ENCODE measurements at regions not wholly inside any gene's neighbourhood (a gene's known extent, or its start where the extent isn't known, plus 50 kb on each side); places are given as distances from the start of the nearest gene placed in this dataset.

DNA sequence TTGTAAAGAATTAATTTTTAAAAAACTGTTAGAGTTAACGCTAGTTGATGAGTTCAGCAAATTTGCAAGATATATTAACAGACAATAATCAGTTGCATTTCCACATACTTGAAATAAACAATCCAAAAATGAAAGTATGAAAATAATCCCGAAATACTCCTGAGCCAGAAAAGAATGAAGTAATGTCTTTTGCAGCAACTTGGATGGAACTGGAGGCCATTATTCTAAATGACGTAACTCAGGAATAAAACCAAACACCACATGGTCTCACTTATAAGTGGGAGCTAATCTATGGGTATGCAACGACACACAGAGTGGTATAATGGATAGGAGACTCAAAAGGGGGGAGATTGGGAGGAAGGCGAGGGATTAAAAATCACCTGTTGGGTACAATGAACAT lies 872.9 kb upstream of the GJE1 start:
- Histone ChIP-seq H3K4me3 (no peak overlapping the region), H3K4me1 (peaks cover 0 to 11% of the 10 kb centered on the region in 2 donors), H3K9me3 (peaks cover 0 to 13% of the 10 kb centered on the region in 2 donors), H3K27ac (no peak overlapping the region), H3K36me3 (no peaks in the 10 kb centered on the region), H3K27me3 (no peaks in the 10 kb centered on the region)
- no peak for DNase-seq (ENCODE audit: low spot score)
- TF ChIP-seq, protein P1, sequence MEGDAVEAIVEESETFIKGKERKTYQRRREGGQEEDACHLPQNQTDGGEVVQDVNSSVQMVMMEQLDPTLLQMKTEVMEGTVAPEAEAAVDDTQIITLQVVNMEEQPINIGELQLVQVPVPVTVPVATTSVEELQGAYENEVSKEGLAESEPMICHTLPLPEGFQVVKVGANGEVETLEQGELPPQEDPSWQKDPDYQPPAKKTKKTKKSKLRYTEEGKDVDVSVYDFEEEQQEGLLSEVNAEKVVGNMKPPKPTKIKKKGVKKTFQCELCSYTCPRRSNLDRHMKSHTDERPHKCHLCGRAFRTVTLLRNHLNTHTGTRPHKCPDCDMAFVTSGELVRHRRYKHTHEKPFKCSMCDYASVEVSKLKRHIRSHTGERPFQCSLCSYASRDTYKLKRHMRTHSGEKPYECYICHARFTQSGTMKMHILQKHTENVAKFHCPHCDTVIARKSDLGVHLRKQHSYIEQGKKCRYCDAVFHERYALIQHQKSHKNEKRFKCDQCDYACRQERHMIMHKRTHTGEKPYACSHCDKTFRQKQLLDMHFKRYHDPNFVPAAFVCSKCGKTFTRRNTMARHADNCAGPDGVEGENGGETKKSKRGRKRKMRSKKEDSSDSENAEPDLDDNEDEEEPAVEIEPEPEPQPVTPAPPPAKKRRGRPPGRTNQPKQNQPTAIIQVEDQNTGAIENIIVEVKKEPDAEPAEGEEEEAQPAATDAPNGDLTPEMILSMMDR (IDR thresholded peaks at IDR 0.05) = no peak

DNA sequence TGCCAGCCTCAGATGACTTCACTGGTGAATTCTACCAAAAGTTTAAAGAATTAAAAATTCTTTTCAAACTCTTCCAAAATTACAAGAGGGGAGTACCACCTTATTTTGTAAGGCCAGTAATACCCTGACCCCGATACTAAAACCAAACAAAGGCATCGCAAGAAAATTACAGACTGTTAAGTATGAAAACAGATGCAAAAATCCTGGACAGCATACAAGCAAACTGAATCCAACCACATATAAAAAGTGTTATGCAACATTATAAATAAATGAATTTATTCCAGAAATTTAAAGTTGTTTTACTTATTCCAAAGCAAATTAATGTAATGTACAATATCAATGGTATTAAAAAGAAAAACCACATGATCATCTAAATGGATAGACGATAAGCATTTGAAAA lies 873.6 kb upstream of the GJE1 start:
- no peaks in the 10 kb centered on the region for H3K27me3 ChIP-seq

DNA sequence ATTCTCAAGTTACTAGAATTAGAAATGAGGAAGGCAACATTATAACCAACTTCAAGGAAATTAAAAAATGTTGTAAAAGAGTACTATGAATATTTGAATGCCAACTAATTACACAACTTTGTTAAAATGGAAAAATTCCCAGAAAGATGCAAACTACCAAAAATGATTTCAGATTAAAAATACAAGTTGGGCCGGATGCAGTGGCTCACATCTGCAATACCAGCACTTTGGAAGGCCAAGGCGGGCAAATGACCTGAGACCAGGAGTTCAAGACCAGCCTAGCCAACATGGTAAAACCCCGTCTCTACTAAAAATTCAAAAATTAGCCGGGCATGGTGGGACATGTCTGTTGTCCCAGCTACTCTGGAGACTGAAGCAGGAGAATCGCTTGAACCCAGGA lies 874.2 kb upstream of the GJE1 start:
- DNase-seq (ENCODE audit: low spot score) = no peak
- H3K9me3 ChIP-seq = peaks cover 0 to 13% of the 10 kb centered on the region in 2 donors
- no peak overlapping the region for H3K27ac ChIP-seq
- H3K4me1 ChIP-seq = peaks cover 0 to 21% of the 10 kb centered on the region in 2 donors
- H3K4me3 ChIP-seq = no peak overlapping the region
- no peaks in the 10 kb centered on the region for H3K27me3 ChIP-seq
- H3K36me3 ChIP-seq = no peaks in the 10 kb centered on the region
- TF ChIP-seq, protein P1 (IDR thresholded peaks at IDR 0.05) = no peak

More for the DNA sequence above, 873.6 kb upstream of the GJE1 start:
- Histone ChIP-seq H3K27ac (no peak overlapping the region), H3K4me3 (no peak overlapping the region), H3K4me1 (peaks cover 0 to 15% of the 10 kb centered on the region in 2 donors), H3K36me3 (no peaks in the 10 kb centered on the region), H3K9me3 (peaks cover 0 to 13% of the 10 kb centered on the region in 2 donors)
- TF ChIP-seq, protein P1 (IDR thresholded peaks at IDR 0.05) = no peak
- no peak for DNase-seq (ENCODE audit: low spot score)

DNA sequence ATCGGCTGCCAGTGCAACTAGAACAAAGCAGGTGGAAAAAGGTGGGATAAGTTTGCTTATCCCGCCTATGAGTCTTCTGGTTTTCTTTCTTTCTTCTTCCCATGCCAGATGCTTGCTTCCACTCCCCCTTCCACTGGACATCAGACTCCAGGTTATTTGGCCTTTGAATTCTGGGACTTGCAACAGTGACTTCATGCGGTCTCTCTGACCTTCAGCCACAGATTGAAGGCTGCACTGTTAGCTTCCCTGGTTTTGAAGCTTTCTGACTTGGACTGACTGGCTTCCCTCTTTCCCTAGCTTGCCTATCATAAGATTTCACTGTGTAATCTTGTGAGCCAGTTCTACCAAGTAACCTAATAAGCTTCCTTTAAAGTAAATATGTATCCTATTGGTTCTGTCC lies 878.4 kb upstream of the GJE1 start:
- H3K4me1 ChIP-seq = peaks cover 0 to 19% of the 10 kb centered on the region in 2 donors
- no peaks in the 10 kb centered on the region for H3K27me3 ChIP-seq
- no peak overlapping the region for H3K4me3 ChIP-seq
- DNase-seq (ENCODE audit: low spot score) = no peak
- peaks cover 0 to 13% of the 10 kb centered on the region in 2 donors for H3K9me3 ChIP-seq
- H3K27ac ChIP-seq = no peak overlapping the region
- no peaks in the 10 kb centered on the region for H3K36me3 ChIP-seq
- TF ChIP-seq, protein P1 (IDR thresholded peaks at IDR 0.05) = no peak

DNA sequence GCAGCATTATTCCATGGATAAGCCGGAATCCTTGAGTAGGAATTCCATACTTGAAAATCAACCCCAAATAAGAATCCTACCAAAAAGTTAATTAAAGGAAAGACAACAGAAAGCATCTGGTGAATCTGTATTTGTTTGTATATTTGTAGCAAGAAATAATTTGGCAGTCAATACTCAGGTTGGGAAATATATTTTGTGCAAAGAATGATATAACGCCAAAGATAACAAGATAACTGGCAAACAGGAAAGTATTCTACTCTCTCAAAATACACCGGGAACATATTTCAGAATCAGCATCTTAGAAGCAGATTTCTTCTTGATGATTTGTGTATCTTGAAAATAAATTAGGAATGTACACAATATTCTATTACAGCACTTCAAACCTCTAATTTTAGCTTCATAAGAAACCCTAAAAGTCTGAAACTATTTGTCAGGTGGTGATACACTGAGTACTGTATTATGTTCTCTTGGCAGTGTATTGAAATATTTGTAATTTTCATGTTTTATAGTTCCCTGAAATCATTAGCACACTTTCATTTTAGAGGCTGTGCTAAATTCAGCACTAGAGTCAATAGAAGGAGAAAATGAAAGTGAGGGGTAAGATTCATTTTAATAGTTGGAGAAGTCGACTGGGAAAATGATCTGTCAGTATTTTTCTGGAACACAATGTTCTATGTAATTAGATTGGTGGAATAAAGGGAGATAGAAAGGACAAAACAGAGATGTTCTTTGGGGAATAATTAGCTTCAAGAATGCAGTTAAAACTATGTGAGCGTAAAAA lies 879.7 kb upstream of the GJE1 start:
- peaks cover 0 to 19% of the 10 kb centered on the region in 2 donors for H3K9me3 ChIP-seq
- TF ChIP-seq, protein P1 (IDR thresholded peaks at IDR 0.05) = no peak
- H3K4me3 ChIP-seq = no peak overlapping the region
- DNase-seq (ENCODE audit: low spot score) = no peak
- peak overlapping the region; percentile 26 to 44 for H3K27ac ChIP-seq
- no peaks in the 10 kb centered on the region for H3K36me3 ChIP-seq
- peaks cover 0 to 19% of the 10 kb centered on the region in 2 donors for H3K4me1 ChIP-seq
- no peaks in the 10 kb centered on the region for H3K27me3 ChIP-seq

Data from right atrium auricular region (tissue), 2 donors.